Small intestine (tissue), 7 donors: ENCODE measurements at regions not wholly inside any gene's neighbourhood (a gene's known extent, or its start where the extent isn't known, plus 50 kb on each side); places are given as distances from the start of the nearest gene placed in this dataset.
"Not testable (repeated sequence)": the region's sequence is repeated elsewhere in the genome, so short reads cannot be mapped to it uniquely, and the experiment has no call there.

Experiments
- DNase-seq, 2 donors: peaks; one replicate each; pipeline versions ENCODE4 v3.0.0 to v3.0.0-alpha.2; 2013
- FAIRE-seq: peaks from 2 replicates; lab custom pipeline; 2012; peaks lifted over from hg19 to GRCh38; lab: Jason Lieb, UNC
- H3K27ac ChIP-seq, 3 donors: one replicate each; pipeline ENCODE4 v1.5.1; 2013; ENCODE audit warnings: low read length in 2 of 3, mild to moderate bottlenecking in 2 of 3, control low read depth in 1 of 3, inconsistent platforms in 1 of 3, low read depth in 1 of 3, moderate library complexity in 1 of 3
- H3K27me3 ChIP-seq, 3 donors: one replicate each; pipeline ENCODE4 v1.6.1; 2013; ENCODE audit warnings: low read length in 3 of 3, inconsistent platforms in 1 of 3; ENCODE audit not compliant: control insufficient read depth in 3 of 3, insufficient read depth in 3 of 3
- H3K36me3 ChIP-seq, 3 donors: one replicate each; pipeline ENCODE4 v1.6.1; 2013; ENCODE audit warnings: low read length in 3 of 3, inconsistent platforms in 1 of 3, low read depth in 1 of 3, mild to moderate bottlenecking in 1 of 3, moderate library complexity in 1 of 3; ENCODE audit not compliant: control insufficient read depth in 3 of 3, insufficient read depth in 2 of 3
- H3K4me1 ChIP-seq, 3 donors: one replicate each; pipeline ENCODE4 v1.6.1; 2013; ENCODE audit warnings: low read length in 2 of 3, inconsistent platforms in 1 of 3, low read depth in 1 of 3, mild to moderate bottlenecking in 1 of 3, moderate library complexity in 1 of 3; ENCODE audit not compliant: control insufficient read depth in 3 of 3, insufficient read depth in 2 of 3
- H3K4me3 ChIP-seq, 3 donors: one replicate each; pipeline ENCODE4 v1.5.1; 2013; ENCODE audit warnings: low read length in 3 of 3, control low read depth in 1 of 3, inconsistent platforms in 1 of 3, low read depth in 1 of 3, mild to moderate bottlenecking in 1 of 3, moderate library complexity in 1 of 3
- H3K9me3 ChIP-seq, 2 donors: one replicate each; pipeline ENCODE4 v1.6.1; 2013; ENCODE audit warnings: low read depth in 1 of 2, low read length in 1 of 2; ENCODE audit not compliant: control insufficient read depth in 2 of 2, insufficient read depth in 1 of 2
- WGBS, 3 donors: extraction: QIAGEN DNeasy Blood & Tissue Kit; methylation state at CpG; one replicate each; pipeline ENCODE4 v1.1.7; 2013; 5-methylcytosine and 5-hydroxymethylcytosine counted together
- donor health status: healthy with polysubstance abuse.
- donor health status: control.
- donor health status: control.
- donor health status: Bipolar disorder and iron deficiency.
- donor health status: healthy.

DNA sequence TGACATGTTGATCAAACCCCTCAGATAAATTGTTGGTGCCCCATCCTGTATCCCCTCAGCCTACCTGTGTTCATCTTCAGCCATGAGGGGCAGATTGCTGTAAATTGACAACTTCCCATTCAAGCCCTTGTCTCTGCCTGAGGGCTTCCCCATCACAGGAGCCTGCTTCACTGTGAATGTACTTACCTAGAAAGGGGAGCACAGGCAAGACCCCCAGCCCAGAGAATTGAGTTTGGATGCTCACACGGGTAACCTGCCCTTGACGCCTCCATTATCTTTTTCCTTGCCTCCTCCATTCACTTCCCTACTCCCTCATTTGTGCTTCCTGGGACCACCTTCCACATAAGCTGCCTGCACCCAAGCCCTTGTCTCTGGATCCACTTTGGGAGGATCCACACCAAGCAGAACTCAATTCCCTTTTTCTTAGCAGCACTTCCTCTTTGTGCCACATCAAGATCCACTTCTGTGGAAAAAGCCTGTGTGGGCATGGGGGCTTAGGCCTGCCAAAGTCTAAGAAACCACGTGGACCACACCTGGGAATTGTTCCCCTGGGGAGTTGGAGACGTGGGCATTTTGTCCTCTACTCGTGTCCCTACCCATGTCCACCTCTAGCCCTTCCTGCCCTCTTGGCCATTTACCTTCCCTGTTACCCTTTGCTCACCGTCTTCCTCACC lies 103.4 kb upstream of the FOXA2 start:
- FAIRE-seq (no peak), DNase-seq (no peak)
- WGBS, 3 donors: 69 to 83% (median 71%) methylated on average over 6 of the region's 6 CpGs
- no peaks in the 10 kb centered on the region for H3K4me1 ChIP-seq
- peaks cover 0 to 4% of the 10 kb centered on the region in 2 donors for H3K9me3 ChIP-seq
- no peak overlapping the region for H3K4me3 ChIP-seq
- H3K27me3 ChIP-seq: peaks cover 0 to 3% (median 0%) of the 10 kb centered on the region in 3 donors
- H3K27ac ChIP-seq: no peak overlapping the region
- H3K36me3 ChIP-seq: no peaks in the 10 kb centered on the region

DNA sequence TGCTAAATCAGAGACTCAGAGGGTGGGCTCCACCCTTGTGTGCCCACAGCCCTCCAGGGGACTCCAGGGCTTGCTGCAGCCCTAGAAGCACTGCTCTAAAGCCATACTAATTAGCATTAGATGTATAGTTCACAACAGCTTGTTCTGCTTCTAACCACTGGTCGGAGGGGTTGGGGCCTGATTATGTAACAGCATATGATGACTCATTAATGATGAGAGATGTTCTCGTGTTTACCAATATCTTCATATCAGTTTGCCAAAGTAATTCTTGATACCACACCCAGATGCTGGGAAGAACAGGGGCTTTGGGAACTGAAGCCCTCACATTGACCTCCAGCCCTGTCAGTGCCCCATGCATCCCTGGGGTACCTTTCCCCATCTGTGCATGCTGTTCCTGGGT lies 104.1 kb upstream of the FOXA2 start:
- Histone ChIP-seq H3K9me3 (peaks cover 0 to 4% of the 10 kb centered on the region in 2 donors), H3K27me3 (no peaks in the 10 kb centered on the region), H3K4me1 (no peaks in the 10 kb centered on the region), H3K27ac (no peak overlapping the region), H3K4me3 (no peak overlapping the region), H3K36me3 (no peaks in the 10 kb centered on the region)
- FAIRE-seq (no peak), DNase-seq (no peak)
- 25 to 46% (median 31%) methylated on average over 2 of the region's 2 CpGs for whole genome bisulfite sequencing, 3 donors

DNA sequence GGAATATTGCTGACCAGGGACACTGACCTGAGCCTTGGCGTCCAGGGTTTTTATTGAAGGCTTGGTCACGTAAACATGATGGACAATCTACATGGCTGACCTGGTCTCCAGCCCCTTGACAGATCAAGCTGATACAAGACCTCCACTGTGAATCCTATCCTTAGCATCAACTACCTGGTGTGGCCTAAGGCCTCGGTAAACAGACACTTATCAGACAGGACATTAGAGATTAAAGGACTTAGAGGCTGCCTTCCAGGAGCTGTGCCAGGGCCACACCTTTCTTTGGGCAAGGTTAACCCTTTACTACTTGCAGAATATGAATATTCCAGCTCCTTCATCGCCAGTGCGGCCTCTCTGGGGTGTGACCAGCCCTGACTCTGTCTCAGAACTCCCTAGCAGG lies 104.9 kb upstream of the FOXA2 start:
- Histone ChIP-seq H3K27me3 (no peaks in the 10 kb centered on the region), H3K36me3 (no peaks in the 10 kb centered on the region), H3K4me1 (no peaks in the 10 kb centered on the region), H3K27ac (no peak overlapping the region), H3K9me3 (peaks cover 0 to 4% of the 10 kb centered on the region in 2 donors), H3K4me3 (no peak overlapping the region)
- no peak for DNase-seq
- no peak for FAIRE-seq
- 47 to 69% (median 58%) methylated on average over 5 of the region's 5 CpGs for WGBS, 3 donors

DNA sequence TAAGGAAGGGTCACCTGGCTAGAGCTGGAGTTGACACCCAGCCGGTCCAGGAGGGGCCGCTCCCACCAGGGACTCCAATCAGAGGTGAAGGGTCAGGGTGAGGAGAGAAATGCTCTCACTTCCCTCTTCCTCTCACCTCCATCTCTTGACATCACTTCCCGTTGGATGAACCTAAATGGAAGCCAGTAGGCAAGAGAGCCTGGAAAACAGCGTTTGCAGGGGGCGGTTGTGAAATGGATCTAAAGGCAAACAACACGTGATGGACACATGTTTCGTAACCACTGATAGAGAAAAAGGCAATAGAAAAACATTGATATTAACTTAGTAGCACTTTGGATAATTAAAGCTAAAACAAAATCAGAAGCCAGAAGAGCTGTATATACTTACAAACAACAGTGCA lies 105.6 kb upstream of the FOXA2 start:
- Histone ChIP-seq H3K27me3 (no peaks in the 10 kb centered on the region), H3K36me3 (no peaks in the 10 kb centered on the region), H3K9me3 (peaks cover 0 to 4% of the 10 kb centered on the region in 2 donors), H3K4me3 (no peak overlapping the region), H3K4me1 (no peaks in the 10 kb centered on the region), H3K27ac (no peak overlapping the region)
- 72 to 89% (median 85%) methylated on average over 7 of the region's 7 CpGs for WGBS, 3 donors
- FAIRE-seq: no peak
- no peak for DNase-seq

DNA sequence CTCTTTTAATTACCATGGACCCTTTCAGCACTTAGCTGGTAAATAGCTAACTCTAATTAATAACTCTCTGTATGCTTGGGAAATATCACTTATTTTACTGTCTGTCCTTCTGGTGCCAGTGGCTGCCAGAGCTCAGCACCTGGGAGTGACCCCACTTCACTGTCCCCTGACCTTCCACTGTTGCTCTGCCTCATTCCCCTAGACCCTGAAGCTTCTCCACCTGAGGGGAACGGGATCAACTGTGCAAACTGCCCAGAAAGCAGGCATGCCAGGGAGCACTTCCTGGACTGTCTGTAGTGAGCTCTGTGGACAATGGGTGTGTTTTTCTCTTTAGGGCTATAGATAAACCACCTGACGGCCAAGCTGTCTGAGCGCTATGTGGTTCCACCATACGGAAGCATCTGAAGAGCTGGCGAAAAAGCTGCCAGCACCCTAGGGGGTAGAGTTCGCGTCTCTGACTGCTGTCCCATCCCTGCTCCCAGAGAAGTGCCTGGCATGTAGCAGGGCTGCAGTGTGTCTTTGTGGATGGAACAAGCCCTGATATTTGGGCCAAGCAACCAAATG lies 106.3 kb upstream of the FOXA2 start:
- 56 to 79% (median 66%) methylated on average over 7 of the region's 7 CpGs for WGBS, 3 donors
- no peaks in the 10 kb centered on the region for H3K36me3 ChIP-seq
- no peak overlapping the region for H3K27ac ChIP-seq
- H3K4me3 ChIP-seq: no peak overlapping the region
- DNase-seq: no peak
- H3K27me3 ChIP-seq: no peaks in the 10 kb centered on the region
- no peak for FAIRE-seq
- H3K9me3 ChIP-seq: peaks cover 0 to 4% of the 10 kb centered on the region in 2 donors
- H3K4me1 ChIP-seq: no peaks in the 10 kb centered on the region

DNA sequence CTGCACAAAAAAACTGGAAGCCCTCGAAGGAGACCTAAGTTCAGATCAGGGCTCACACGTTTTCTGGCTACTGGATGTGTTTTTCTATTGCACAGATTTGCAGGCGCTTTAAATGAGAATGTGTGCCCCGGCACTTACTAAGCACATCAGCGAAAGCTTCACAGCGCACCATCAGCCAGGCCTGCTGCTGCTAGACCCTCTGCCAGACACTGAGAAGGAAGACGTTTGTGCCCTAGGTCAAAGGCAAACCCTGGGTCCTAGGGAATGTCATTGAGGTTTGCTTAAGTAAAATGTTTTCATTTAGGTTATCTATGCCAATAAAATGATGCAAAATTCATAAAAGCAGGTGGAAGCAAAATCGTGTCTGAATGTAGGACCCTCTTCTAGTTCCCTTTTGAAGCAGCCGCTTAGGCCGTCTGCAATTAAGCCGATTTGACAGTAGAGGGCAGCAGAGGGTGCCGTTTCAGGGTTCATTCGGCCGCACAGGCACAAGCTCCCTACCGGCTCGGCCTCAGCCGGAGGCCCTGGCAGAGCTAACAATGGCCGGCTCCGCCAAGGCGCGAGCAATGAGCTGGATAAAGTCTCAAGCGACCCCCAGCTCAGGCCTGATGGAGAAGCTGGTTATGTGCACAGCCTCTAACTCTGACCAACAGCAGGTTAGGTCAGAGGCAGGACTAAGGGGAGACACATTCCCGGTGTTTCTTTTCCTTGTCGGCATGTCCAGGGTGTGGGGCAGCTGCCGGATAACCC lies 107.2 kb upstream of the FOXA2 start:
- Histone ChIP-seq H3K27me3 (no peaks in the 10 kb centered on the region), H3K36me3 (no peaks in the 10 kb centered on the region), H3K27ac (no peak overlapping the region), H3K9me3 (no peaks in the 10 kb centered on the region), H3K4me3 (no peak overlapping the region), H3K4me1 (no peaks in the 10 kb centered on the region)
- DNase-seq (peak; percentile 50 to 77), FAIRE-seq (no peak)
- WGBS, 3 donors: 26 to 30% (median 28%) methylated on average over 25 of the region's 25 CpGs

DNA sequence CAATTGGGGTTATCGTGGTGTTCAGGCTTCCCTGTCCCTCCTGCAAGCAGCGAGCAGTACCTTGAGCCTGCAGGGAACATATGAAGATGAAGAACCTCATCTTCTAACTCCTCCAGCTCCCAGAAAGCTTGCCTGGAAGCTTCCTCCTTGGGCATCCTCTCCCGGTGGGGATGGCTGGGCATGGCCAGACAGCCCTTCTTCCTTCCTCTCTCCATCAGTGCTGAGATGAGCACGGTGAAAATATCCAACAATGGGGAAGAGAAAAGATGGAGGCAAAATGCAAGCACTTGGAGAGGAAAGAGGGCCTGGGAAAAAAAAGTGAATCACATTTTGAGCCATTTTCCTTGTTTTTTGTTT lies 107.7 kb upstream of the FOXA2 start:
- no peak overlapping the region for H3K4me3 ChIP-seq
- H3K27me3 ChIP-seq: no peaks in the 10 kb centered on the region
- 50 to 58% (median 57%) methylated on average over 4 of the region's 4 CpGs for WGBS, 3 donors
- no peaks in the 10 kb centered on the region for H3K4me1 ChIP-seq
- H3K27ac ChIP-seq: no peak overlapping the region
- no peaks in the 10 kb centered on the region for H3K9me3 ChIP-seq
- no peak for DNase-seq
- no peaks in the 10 kb centered on the region for H3K36me3 ChIP-seq
- FAIRE-seq: no peak

DNA sequence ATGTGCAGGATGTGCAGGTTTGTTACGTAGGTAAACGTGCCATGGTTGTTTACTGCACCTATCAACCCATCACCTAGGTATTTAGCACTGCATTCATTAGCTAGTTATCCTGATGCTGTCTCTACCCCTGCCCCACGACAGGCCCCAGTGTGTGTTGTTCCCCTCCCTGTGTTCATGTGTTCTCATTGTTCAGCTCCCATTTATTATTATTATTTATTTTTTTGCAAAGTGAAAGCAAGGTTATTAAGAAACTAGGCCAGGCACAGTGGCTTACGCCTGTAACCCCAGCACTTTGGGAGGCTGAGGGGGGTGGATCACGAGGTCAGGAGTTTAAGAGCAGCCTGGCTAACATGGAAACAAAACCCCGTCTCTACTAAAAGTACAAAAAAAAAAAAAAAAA lies 108.2 kb upstream of the FOXA2 start:
- H3K4me3 ChIP-seq, H3K4me1 ChIP-seq, H3K27ac ChIP-seq, H3K36me3 ChIP-seq, DNase-seq, H3K27me3 ChIP-seq, H3K9me3 ChIP-seq, FAIRE-seq: not testable (repeated sequence)
- WGBS, 3 donors: 72 to 86% (median 76%) methylated on average over 6 of the region's 6 CpGs
